ENCODE measurements at regions not wholly inside any gene's neighbourhood (a gene's known extent, or its start where the extent isn't known, plus 50 kb on each side); places are given as distances from the start of the nearest gene placed in this dataset.

- no peaks in the 10 kb centered on the region for H3K79me1 ChIP-seq (ENCODE audit: low read depth in 1 of 2, low read length in 2 of 2)
- no peaks in the 10 kb centered on the region for H3K36me3 ChIP-seq (ENCODE audit: control insufficient read depth, insufficient read depth, low read length)
- WGBS, 2 experiments (ENCODE audit: extremely low coverage in 2 of 2, insufficient read length in 1 of 2) = 33% methylated on average over 1 of the region's 3 CpGs; no CpG with 5 or more reads in 1 of the 2 experiments
- H2BK5ac ChIP-seq (ENCODE audit: low read depth, low read length, poor library complexity, severe bottlenecking) = no peak overlapping the region
- no peak overlapping the region for H2BK120ac ChIP-seq (ENCODE audit: low read depth, low read length)
- no peak overlapping the region for H3K27ac ChIP-seq (ENCODE audit: insufficient read depth, low read length)
- H3K18ac ChIP-seq (ENCODE audit: low read depth, low read length) = no peak overlapping the region
- no peaks in the 10 kb centered on the region for H3K4me1 ChIP-seq (ENCODE audit: control insufficient read depth, insufficient read depth, low read length)
- ChIA-PET CTCF (no interaction called here), POLR2A (ENCODE audit: unreplicated experiment) (no interaction called here)
- in situ Hi-C loops (cut with MboI; ENCODE audit: low sequenced_read_pairs) (no loop called here), intact Hi-C loops (cut with micrococcal nuclease) (no loop called here), dilution Hi-C loops (cut with HindIII; ENCODE audit: low sequenced_read_pairs, unreplicated experiment) (no loop called here)
- no peaks in the 10 kb centered on the region for H3K27me3 ChIP-seq (ENCODE audit: control insufficient read depth, insufficient read depth, low read length)
- H3K4me3 ChIP-seq (ENCODE audit: insufficient read depth, low read depth, low read length) = no peak overlapping the region
- H4K91ac ChIP-seq (ENCODE audit: insufficient read depth, low read depth, low read length) = no peak overlapping the region
- no peak overlapping the region for H3K9ac ChIP-seq (ENCODE audit: low read depth, low read length)
- no peak overlapping the region for H2AFZ ChIP-seq (replicated peaks; ENCODE audit: low read length, poor library complexity)
- ATAC-seq (ENCODE audit: low read depth) (no peak), DNase-seq (no peak)
- H4K8ac ChIP-seq (ENCODE audit: low read depth in 2 of 2, low read length in 2 of 2) = no peak overlapping the region
- no peak overlapping the region for H2BK15ac ChIP-seq (ENCODE audit: low read depth, low read length)
- H3K14ac ChIP-seq (replicated peaks; ENCODE audit: low read depth, low read length) = no peak overlapping the region
- no peak overlapping the region for H2AK5ac ChIP-seq (ENCODE audit: low read depth, low read length)
- no peaks in the 10 kb centered on the region for H4K20me1 ChIP-seq (ENCODE audit: insufficient read depth, low read length)
- TF ChIP-seq USF2 (IDR thresholded peaks at IDR 0.05; ENCODE audit: low read depth, low read length) (no peak), POLR2A (IDR thresholded peaks at IDR 0.05; ENCODE audit: low read depth, low read length) (no peak), SMC3 (IDR thresholded peaks at IDR 0.05; ENCODE audit: low read depth, low read length) (no peak), MAFK (IDR thresholded peaks at IDR 0.05; ENCODE audit: low read depth, low read length) (no peak), ELK1 (IDR thresholded peaks at IDR 0.05; ENCODE audit: borderline replicate concordance, low read depth, low read length) (no peak)
- no peaks in the 10 kb centered on the region for H3K9me1 ChIP-seq (ENCODE audit: insufficient read depth, low read length)
- no peak overlapping the region for H2AK9ac ChIP-seq (replicated peaks; ENCODE audit: low read depth, low read length, poor library complexity)
- no peak overlapping the region for H3K56ac ChIP-seq (ENCODE audit: extremely low read depth, insufficient read depth, low read length)
- no peak overlapping the region for H3K4ac ChIP-seq (ENCODE audit: low read depth, low read length)
- peaks cover 9% of the 10 kb centered on the region for H3K9me3 ChIP-seq (ENCODE audit: control insufficient read depth, insufficient read depth, low read length)
- no peak overlapping the region for H3K23ac ChIP-seq (ENCODE audit: low read depth, low read length)
- no peak overlapping the region for H4K5ac ChIP-seq (ENCODE audit: low read depth, low read length)
- no TSS peak for BruUV-seq (replicated peaks)
- no peak overlapping the region for H3K4me2 ChIP-seq (ENCODE audit: low read depth, low read length)
- H2BK20ac ChIP-seq (ENCODE audit: low read depth, low read length) = no peak overlapping the region
These were observed 397.0 kb upstream of the ARRDC4 start for GRCh38 chr15:97563516-97563915.

Data from IMR-90 (cell line).